ENCODE measurements at regions not wholly inside any gene's neighbourhood (a gene's known extent, or its start where the extent isn't known, plus 50 kb on each side); places are given as distances from the start of the nearest gene placed in this dataset.

DNA sequence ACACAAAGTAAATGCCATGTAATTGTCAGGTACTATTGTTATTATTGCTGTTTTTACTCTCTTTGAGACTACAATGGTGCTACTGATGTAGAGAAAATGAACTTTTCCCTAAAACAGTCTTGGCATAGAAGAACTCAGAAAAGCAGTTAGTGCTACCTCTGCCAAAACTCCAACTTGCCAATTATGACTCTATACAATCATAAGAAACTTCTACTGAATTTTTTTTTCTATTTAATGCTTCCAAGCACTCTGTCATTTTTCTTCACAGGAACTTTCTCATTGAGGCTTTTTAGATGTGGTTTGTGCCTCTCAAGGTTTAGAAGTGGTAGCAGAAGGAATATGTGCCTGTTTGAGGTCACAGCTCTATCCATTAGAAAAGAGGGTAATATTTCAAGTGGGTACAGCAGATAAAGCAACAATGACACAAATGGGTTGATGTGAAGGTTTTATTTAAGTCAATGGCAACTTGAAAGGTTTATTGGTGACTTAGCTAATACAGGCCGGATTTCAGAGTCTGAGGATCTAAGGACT, 64.0 kb upstream of the FERD3L start:
- H3F3A ChIP-seq (ENCODE audit: low read depth): no peaks in the 10 kb centered on the region
- peaks cover 11% of the 10 kb centered on the region for H3K9me3 Mint-ChIP-seq
- H3K4me2 ChIP-seq: no peak overlapping the region
- no peaks in the 10 kb centered on the region for H3K4me1 ChIP-seq
- H3K4me1 Mint-ChIP-seq: no peaks in the 10 kb centered on the region
- no peaks in the 10 kb centered on the region for H3K36me3 ChIP-seq
- H2AFZ ChIP-seq (replicated peaks): no peak overlapping the region
- H3K36me3 Mint-ChIP-seq: no peaks in the 10 kb centered on the region
- H3K9me3 ChIP-seq (ENCODE audit: low read depth): no peaks in the 10 kb centered on the region
- no peaks in the 10 kb centered on the region for H3K79me2 ChIP-seq (ENCODE audit: low read depth)
- H4K20me1 ChIP-seq (ENCODE audit: low read depth): no peaks in the 10 kb centered on the region
- H3K9ac ChIP-seq: no peak overlapping the region
- DNase-seq (ENCODE audit: low spot score): no peak
- H3K4me3 Mint-ChIP-seq: no peak overlapping the region
- TF ChIP-seq, protein P1, sequence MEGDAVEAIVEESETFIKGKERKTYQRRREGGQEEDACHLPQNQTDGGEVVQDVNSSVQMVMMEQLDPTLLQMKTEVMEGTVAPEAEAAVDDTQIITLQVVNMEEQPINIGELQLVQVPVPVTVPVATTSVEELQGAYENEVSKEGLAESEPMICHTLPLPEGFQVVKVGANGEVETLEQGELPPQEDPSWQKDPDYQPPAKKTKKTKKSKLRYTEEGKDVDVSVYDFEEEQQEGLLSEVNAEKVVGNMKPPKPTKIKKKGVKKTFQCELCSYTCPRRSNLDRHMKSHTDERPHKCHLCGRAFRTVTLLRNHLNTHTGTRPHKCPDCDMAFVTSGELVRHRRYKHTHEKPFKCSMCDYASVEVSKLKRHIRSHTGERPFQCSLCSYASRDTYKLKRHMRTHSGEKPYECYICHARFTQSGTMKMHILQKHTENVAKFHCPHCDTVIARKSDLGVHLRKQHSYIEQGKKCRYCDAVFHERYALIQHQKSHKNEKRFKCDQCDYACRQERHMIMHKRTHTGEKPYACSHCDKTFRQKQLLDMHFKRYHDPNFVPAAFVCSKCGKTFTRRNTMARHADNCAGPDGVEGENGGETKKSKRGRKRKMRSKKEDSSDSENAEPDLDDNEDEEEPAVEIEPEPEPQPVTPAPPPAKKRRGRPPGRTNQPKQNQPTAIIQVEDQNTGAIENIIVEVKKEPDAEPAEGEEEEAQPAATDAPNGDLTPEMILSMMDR (IDR thresholded peaks at IDR 0.05): no peak
- TF ChIP-seq EZH2phosphoT487 (IDR thresholded peaks at IDR 0.05) (no peak), EZH2 (IDR thresholded peaks at IDR 0.05) (no peak)
- no peak overlapping the region for H3K27ac ChIP-seq
- H3K27ac Mint-ChIP-seq: no peak overlapping the region
- H3K4me3 ChIP-seq: no peak overlapping the region
- no peaks in the 10 kb centered on the region for H3K27me3 ChIP-seq
- no peaks in the 10 kb centered on the region for H3K27me3 Mint-ChIP-seq (ENCODE audit: insufficient read depth, low read depth)

DNA sequence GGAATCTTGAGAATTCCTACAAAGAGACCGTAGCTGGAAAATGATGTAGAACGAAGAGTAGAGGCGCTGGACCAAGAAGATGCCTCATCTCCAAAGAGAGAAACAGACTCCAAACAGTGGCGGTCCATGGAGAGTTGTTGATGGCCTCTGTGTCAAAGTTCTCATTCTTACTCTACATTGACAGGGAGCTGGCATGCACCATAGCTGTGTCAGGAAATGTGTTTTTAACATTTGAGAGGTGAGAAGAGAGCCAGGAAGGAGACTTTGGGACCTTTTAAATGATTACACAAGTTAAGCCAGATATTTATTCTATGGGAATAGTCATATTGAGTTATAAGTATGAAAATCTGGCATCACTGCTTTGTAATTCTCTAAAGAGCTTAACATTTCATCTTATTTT, 61.5 kb upstream of the FERD3L start:
- no peaks in the 10 kb centered on the region for H3K36me3 ChIP-seq
- no peaks in the 10 kb centered on the region for H3K79me2 ChIP-seq (ENCODE audit: low read depth)
- no peak for DNase-seq (ENCODE audit: low spot score)
- no peak overlapping the region for H3K27ac Mint-ChIP-seq
- H3K9me3 Mint-ChIP-seq: peaks cover 2% of the 10 kb centered on the region
- H2AFZ ChIP-seq (replicated peaks): no peak overlapping the region
- no peaks in the 10 kb centered on the region for H3K4me1 Mint-ChIP-seq
- no peak overlapping the region for H3K4me3 ChIP-seq
- H3K27me3 ChIP-seq: no peaks in the 10 kb centered on the region
- no peak overlapping the region for H3K4me3 Mint-ChIP-seq
- no peak overlapping the region for H3K9ac ChIP-seq
- H3K27me3 Mint-ChIP-seq (ENCODE audit: insufficient read depth, low read depth): no peaks in the 10 kb centered on the region
- H3F3A ChIP-seq (ENCODE audit: low read depth): no peaks in the 10 kb centered on the region
- no peaks in the 10 kb centered on the region for H3K4me1 ChIP-seq
- H3K4me2 ChIP-seq: no peak overlapping the region
- H3K27ac ChIP-seq: no peak overlapping the region
- H3K36me3 Mint-ChIP-seq: no peaks in the 10 kb centered on the region
- H3K9me3 ChIP-seq (ENCODE audit: low read depth): no peaks in the 10 kb centered on the region
- TF ChIP-seq, protein P1 (IDR thresholded peaks at IDR 0.05): no peak
- TF ChIP-seq EZH2 (IDR thresholded peaks at IDR 0.05): no peak
- TF ChIP-seq EZH2phosphoT487 (IDR thresholded peaks at IDR 0.05): no peak
- no peaks in the 10 kb centered on the region for H4K20me1 ChIP-seq (ENCODE audit: low read depth)

DNA sequence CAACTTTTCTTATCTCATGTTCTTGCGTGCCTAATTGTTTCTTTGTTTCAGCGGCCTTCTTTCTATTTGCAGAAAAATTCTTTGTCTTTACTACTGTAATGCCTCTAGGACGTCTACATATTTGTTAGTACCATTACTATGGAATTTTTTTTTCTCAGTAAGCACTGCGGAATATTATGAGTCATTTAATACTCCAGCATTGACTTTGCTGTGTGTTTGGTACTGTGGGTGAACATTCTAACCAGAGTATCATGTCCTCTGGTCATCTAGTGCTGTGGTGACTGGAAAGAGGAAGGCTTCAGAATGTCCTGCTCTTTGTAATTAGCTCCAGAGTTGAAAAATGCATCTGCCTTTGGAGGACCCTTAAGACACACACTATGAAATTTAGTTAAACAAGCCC, 58.5 kb upstream of the FERD3L start:
- no peaks in the 10 kb centered on the region for H3K36me3 Mint-ChIP-seq
- no peak for TF ChIP-seq EZH2 (IDR thresholded peaks at IDR 0.05)

DNA sequence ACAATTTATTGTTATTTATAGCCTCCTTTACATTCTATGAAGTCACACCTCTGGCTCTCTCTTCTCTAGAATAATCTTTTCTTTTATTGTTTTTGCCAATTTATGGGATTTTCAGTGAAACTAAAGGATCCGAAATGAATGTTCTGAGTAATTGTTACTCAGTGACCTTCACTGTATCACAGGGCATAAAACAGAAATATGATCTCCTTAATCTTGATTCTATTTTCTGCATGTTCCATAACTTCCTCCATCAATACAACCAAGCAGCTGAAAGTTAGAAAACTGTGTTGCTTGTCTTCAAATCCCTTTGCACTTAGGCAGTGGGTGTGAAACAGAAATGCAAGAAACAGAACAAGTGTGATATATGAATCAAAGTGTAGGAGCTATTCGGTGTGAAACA, 57.4 kb upstream of the FERD3L start:
- Histone ChIP-seq H3K9ac (no peak overlapping the region), H3K36me3 (no peaks in the 10 kb centered on the region), H3F3A (ENCODE audit: low read depth) (no peaks in the 10 kb centered on the region), H4K20me1 (ENCODE audit: low read depth) (no peaks in the 10 kb centered on the region), H3K4me3 (no peak overlapping the region), H2AFZ (replicated peaks) (no peak overlapping the region), H3K27ac (no peak overlapping the region), H3K9me3 (ENCODE audit: low read depth) (no peaks in the 10 kb centered on the region), H3K4me1 (no peaks in the 10 kb centered on the region), H3K27me3 (no peaks in the 10 kb centered on the region), H3K79me2 (ENCODE audit: low read depth) (no peaks in the 10 kb centered on the region), H3K4me2 (no peak overlapping the region)
- DNase-seq (ENCODE audit: low spot score): no peak
- Mint-ChIP-seq H3K27me3 (ENCODE audit: insufficient read depth, low read depth) (no peaks in the 10 kb centered on the region), H3K9me3 (no peaks in the 10 kb centered on the region), H3K4me1 (no peaks in the 10 kb centered on the region), H3K27ac (no peak overlapping the region), H3K4me3 (no peak overlapping the region), H3K36me3 (no peaks in the 10 kb centered on the region)
- TF ChIP-seq EZH2phosphoT487 (IDR thresholded peaks at IDR 0.05) (no peak), EZH2 (IDR thresholded peaks at IDR 0.05) (no peak)
- TF ChIP-seq, protein P1 (IDR thresholded peaks at IDR 0.05): no peak

More for the DNA sequence above, 58.5 kb upstream of the FERD3L start:
- no peaks in the 10 kb centered on the region for H3K4me1 Mint-ChIP-seq
- no peak overlapping the region for H3K9ac ChIP-seq
- H3K9me3 ChIP-seq (ENCODE audit: low read depth): no peaks in the 10 kb centered on the region
- H3K4me2 ChIP-seq: no peak overlapping the region
- H3K79me2 ChIP-seq (ENCODE audit: low read depth): no peaks in the 10 kb centered on the region
- H2AFZ ChIP-seq (replicated peaks): no peak overlapping the region
- no peak overlapping the region for H3K27ac ChIP-seq
- no peaks in the 10 kb centered on the region for H4K20me1 ChIP-seq (ENCODE audit: low read depth)
- H3K4me3 Mint-ChIP-seq: no peak overlapping the region
- no peaks in the 10 kb centered on the region for H3K27me3 ChIP-seq
- H3K9me3 Mint-ChIP-seq: no peaks in the 10 kb centered on the region
- H3F3A ChIP-seq (ENCODE audit: low read depth): no peaks in the 10 kb centered on the region
- H3K27me3 Mint-ChIP-seq (ENCODE audit: insufficient read depth, low read depth): no peaks in the 10 kb centered on the region
- no peaks in the 10 kb centered on the region for H3K4me1 ChIP-seq
- H3K36me3 ChIP-seq: no peaks in the 10 kb centered on the region
- H3K27ac Mint-ChIP-seq: no peak overlapping the region
- H3K4me3 ChIP-seq: no peak overlapping the region
- DNase-seq (ENCODE audit: low spot score): no peak
